Medulla oblongata (tissue), 1 donor: ENCODE measurements at regions not wholly inside any gene's neighbourhood (a gene's known extent, or its start where the extent isn't known, plus 50 kb on each side); places are given as distances from the start of the nearest gene placed in this dataset.

ENCODE experiments used
- DNase-seq: peaks from one replicate; pipeline ENCODE4 v3.0.0-alpha.2; 2015; ENCODE audit errors: extremely low spot score

DNA sequence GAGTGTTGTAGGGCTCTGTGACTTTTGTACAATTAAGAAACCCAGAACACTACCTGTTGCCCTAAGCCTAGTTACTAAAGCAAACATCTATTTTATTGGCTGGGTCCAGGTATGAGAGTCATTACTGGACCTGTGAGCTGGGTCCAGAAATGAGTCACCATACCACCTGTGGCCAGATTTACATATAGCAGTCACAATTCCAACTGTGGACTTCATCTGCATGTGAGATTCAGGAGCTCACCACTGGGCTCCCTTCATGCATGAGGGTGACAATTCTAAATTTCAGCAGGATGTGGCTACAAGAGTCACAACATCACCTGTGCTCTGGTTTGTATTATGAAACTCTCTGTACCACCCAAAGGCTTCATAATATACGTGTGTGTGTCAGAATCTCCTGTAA lies 2038.0 kb downstream of the TP53TG3F start:
- DNase-seq: no peak

DNA sequence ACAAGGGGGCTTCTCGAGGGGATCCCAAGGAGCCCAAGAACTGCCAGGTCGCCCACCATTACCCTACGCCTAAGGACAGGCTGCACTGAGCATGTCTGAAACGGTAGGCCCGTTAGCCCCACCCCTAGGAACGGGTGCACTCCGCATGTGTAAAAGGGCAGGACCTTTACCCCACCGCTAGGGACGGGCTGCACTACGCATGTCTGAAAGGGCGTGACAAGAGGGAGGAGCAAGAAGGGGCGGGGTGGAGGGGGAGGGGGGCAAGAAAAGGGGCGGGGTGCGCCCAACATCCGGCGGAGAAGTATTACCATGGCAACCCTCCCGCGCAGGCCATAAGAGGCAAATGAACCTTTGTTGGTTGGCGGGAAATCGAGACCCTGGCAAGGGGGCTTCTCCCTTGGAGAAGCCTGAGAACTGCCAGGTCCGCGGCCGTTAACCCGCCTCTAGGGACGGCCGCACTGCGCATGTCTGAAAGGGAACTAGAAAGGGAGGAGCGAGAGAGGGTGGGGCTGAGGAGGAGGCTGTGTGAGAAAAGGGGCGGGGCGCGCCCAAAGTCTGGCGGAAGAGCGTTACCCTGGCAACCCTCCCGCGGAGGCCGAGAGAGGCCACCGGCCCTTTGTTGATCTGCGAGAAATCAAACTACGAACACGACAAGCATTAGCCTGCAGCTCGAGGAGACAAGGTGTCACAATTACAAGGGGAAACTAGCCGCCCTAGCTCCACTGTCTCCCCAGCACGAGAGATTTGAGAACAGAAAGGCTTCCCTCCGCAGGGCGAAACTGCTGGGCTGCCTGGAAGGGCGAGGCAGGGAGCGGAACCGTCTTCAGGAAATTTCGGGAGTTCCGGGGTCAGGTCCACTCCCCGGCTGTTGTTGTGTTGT lies 2046.8 kb downstream of the TP53TG3F start:
- DNase-seq: no peak

DNA sequence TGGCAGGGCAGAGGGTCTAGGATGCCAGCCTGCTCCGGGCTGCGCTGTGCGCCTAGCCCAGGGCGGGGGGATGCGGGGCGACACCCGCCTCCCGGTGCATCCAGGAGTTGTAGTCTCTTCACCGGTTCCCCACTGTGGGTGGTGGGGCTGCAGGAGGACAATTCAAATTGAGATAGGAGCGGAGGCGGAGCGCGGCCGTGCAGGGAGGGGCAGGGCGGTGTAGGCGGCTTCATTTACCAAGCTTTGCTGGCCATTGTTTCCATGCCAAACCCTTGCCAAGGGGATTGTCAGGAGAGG lies 2047.4 kb downstream of the TP53TG3F start:
- DNase-seq: no peak

DNA sequence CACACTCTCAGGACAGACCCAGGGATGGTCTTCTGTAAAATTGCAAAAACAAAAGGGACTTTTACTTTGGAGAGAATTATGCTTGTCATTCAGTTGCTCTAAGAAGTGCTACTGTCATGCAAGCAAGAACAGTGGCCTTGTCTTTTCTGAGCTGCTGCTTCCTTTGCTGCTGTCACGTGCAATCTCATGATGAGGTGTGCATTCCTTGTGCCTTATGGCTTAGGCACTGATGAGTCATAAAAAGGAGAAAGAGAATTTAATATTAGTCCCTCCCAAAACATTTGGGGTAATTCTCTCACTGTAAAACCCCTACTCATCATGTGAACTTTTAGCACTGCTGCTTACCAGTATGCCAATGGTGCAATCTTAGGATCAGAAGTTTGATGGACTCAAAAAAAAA lies 2051.3 kb downstream of the TP53TG3F start:
- DNase-seq: no peak

DNA sequence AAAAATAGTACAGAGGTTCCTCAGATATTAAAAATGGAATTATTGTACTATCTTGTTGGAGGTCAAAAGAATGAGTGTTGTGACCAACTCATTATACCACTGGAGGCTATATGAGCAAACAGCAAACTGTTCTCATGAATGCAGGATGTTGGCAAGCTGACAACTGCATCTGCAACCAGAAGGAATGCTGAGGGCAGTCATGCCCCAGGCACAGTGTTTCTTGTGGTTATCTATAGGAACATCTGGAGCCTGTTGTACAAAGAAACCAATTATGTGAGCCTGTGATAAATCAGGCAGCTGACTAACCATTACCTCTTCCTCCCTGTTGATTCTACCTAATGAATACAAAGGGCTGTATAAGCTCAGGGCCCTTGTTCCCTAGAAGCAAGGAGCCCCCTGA lies 2057.1 kb downstream of the TP53TG3F start:
- no peak for DNase-seq

DNA sequence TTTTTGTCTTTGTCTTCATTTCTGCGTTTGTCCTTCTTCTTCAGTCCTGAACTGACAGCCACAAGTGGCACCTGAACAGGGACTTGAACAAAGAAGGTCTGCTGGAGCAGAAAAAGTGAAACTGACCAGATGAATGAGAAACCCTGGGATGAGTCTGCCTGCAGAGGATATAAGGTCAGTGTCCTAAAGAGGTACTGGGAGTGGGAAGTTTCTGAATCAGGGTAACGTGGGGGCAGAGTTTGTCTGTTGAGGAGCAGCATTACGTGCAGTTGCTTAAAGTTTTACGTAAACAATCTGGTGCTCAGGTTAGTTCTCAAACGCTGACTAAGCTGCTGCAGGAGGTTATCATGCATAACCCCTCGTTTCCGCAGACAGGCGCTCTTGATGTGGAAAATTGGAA lies 2057.6 kb downstream of the TP53TG3F start:
- DNase-seq: no peak

DNA sequence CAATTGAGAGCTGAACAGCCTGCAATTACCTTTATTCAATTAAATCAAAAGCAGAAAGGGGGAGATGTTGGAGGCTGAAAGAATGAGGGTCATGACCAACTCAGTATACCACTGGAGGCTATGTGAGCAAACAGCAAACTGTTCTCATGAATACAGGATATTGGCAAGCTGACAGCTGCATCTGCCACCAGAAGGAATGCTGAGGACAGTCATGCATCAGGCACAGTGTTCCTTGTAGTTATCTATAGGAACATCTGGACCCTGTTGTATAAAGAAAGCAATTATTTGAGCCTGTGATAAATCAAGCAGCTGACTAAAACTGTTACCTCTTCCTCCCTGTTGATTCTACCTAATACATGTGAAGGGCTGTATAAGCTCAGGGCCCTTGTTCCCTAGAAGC lies 2064.6 kb downstream of the TP53TG3F start:
- DNase-seq: peak; percentile 7

DNA sequence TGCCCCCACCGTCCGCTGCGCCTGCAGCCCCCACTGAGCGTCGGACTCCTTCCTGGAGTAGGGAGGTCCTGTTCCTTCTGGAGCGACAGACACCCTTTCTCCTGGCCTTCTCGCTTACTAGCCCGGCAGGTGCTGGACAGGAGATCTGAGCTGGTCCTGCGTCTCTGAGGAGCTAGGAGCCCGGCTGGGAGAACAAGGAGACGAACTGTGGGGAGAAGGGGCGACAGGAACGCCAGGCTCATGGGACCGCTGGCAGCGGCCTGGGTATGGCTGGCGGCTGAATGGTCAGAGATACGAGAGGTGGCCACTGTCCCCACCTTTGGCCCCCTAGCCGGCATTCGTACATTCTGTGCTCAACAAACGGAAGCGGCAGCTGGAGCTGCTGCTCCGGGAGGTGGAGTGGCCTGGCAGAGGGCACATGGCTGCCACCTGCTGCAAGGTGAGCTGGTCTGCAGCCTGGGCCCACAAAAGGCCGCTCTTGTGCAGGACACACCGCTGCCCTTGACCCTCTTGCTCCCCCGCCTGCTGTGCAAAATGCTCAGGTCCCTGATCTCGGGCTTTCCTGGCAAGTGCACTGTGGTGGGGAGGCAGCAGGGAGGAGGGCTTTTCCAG lies 2066.7 kb downstream of the TP53TG3F start:
- DNase-seq: no peak

DNA sequence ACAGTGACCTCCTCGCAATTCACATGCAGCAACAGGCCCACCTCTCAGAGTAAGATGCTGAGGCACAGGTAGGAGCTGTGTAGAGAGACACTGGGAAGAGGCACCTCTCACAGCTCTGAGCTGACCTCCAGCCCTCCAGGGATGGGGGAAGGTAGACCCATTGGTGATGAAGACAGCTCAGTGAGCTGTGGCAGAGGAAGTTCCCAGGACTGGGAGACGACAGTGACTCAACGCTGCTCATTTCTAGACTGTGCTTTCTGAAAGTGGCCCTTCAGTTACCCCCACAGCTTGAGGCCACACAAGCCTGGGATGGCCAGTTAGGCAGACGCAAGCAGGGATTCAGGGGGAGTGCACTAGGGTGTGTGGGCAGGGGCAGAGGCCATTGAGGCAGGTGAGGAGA lies 2073.2 kb downstream of the TP53TG3F start:
- DNase-seq: no peak

DNA sequence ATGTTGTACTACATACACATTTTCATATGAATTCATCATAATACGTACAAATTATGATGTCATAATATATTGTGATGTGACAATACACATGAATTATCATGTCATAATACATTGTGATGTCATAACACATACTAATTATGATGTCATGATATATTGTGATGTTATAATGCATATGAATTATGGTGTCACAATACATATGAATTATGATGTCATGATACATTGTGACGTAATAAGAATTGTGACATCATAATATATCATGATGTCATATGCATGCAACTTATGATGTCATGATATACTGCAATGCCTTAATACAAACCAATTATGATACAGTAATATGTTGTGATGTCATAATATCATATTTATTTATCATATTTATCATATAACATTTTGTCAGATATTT lies 2074.3 kb downstream of the TP53TG3F start:
- no peak for DNase-seq

DNA sequence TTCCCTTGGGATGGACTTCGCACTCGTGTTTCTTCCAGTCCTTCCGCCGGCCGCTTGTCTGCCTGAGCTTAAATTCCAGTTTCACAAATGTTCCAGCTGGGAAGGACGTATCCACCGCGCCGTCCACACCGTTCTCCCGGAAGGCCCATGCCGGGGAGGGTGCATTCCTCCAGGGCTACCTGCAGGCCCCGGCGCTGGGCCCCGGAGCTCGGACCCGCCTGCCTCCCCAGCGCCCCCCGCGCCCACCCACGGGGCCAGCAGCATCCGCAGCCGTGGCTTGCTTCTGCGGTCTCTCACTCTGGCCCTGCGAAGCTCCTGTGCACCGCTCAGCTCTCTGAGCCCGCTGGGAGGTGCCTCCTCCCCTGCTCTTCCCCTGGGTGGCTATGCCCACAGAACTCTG lies 2084.1 kb downstream of the TP53TG3F start:
- DNase-seq: no peak

DNA sequence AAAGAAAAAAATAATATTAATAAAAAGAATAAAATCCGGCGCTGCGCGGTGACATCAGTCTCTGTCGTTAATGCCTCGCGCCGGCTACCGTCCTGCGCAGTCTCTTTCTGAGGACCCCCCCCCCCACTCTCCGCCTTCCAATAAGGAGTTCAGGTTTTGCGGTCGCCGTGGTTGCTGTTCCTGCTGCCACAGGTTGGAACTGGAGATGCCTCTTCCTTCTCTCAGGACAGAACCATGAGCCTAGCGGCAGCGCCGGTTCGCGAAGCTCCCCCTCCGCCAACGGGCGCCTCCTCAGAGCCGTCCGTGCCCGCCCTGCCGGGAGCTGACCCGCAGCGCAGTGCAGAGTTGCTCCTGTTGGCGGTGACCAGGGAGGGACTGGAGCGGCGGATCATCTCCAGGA lies 2093.4 kb downstream of the TP53TG3F start:
- no peak for DNase-seq

DNA sequence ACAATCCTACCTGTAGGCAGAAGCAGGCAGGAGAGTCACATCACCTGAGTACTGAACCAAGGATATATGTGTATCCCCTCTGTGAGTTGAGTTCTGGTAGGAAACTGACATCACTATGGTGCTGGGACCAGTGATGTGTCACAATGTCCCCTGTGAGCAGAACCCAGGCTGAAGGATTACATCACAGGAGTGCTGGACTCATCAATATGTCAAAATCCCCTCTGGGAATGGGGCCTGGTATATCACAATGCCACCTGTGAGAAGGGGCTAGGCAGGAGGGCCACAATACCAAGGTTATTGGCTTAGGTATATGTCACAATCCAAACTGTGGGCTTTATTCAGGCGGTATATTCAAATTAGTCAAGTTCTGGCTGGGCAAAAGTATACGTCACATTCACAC lies 2098.3 kb downstream of the TP53TG3F start:
- DNase-seq: no peak

DNA sequence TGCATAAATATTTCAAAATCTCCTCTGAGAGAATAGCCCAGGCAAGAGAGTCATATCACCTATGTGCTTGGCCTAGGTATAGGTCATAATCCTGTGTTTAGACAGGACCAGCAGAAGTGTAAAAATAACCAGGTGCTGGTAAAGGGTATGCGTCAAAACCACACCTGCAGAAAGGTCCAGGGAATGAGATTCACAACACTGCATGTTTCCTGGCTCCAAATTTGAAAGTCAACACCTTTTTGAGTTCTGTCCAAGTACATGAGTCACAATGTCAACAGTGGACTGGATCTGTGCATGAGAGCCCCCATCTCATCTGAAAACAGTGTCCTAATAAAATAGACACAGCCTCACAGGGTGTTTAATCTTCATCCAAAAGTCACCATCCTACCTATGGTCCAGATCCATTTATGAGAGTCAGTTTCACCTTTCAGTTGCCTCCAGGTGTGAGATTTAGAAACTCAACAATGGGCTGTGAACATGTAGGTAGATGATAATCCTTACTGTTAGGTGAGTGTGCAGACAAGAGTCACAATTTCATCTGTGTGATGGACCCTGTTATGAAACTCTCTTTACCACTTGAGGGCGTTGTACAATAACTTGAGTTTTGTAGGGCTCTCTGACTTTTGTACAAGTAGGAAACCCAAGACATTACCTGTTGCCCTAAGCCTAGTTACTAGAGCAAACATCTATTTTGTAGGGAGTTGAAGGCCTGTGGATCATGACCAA lies 2100.7 kb downstream of the TP53TG3F start:
- DNase-seq: no peak

DNA sequence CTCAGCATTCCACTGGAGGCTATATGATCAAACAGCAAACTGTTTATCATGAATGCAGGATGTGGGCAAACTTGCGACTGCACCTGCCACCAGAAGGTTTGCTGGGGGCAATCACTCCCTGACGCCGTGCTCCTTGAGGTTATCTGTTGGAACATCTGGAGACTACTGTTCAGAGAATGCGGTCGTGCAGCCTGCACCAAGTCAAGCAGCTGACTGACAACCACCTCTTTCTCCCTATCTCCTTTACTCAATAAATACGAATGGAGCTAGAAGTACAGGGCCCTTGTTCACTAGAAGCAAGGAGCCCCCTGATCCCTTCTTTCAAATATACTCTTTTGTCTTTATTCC lies 2101.2 kb downstream of the TP53TG3F start:
- DNase-seq: no peak

DNA sequence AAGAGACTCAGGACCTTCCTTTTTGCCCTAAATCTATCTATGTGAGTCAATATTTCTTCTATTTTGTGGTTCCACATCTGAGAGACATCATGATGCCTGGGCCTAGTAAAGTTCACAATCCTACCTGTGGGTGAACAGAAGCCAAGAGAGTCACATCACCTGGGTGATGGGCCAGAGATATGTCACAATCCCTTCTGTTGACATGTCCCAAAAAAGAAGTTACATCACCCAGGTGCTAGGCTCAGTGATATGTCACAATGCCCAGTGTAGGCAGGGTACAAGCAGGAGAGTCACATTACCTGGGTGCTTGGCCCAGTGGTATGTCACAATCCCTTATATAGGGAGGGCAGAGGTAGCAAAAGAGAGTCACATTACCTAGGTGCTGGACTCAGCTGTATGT lies 2101.9 kb downstream of the TP53TG3F start:
- no peak for DNase-seq

DNA sequence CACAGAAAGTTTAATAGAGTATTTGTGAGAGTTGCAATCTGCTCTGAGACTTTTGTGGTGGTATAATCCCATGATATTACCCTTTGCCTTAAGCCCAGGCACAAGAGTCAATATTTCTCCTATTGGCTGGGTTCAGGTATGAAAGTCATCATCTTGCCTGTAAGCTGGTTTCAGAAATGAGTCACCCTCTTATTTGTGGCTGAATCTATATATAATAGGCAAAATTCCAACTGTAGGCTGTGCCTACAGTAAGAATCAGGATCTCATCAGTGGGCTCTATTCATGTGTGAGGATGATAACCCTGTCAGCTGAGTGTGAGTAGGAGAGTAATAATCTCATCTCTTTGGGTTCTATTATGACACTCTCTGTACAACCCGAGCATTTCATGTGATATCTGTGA lies 2103.1 kb downstream of the TP53TG3F start:
- DNase-seq: no peak

DNA sequence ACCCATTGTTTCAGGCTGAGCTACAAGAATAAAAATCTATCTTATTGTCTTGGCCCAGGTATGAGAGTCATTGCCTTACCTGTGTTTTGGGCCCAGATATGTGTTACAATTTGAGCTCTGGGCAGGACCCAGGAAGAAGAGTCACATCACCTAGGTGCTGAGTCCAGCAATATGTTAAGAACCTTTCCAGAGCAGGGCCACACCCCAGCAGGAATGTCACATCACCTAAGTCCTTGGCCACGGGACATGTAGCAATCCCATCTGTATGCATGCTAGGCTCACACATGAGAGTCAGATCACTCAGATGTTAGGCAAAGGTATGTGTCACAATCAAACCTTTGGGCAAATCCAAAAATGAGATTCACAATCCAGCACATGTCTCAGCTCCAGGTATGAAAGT lies 2103.5 kb downstream of the TP53TG3F start:
- DNase-seq: no peak

DNA sequence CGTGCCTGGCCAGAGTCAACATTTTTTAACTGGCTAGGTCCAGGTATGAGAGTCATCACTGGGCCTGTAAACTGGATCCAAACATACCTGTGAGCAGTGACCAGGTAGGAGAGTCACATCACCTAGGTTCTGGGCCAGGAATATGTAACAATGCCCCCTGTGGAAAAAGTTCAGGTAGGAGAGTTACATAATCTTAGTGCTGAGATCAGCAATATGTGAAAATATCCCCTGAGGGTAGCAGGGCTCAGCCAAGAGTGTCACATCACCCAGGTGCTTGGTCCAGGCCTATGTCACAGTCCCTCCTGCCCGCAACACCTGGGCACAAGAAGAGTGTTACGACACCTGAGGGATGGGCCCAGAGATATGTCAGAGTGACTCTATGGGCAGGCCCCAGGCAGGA lies 2104.7 kb downstream of the TP53TG3F start:
- DNase-seq: no peak

DNA sequence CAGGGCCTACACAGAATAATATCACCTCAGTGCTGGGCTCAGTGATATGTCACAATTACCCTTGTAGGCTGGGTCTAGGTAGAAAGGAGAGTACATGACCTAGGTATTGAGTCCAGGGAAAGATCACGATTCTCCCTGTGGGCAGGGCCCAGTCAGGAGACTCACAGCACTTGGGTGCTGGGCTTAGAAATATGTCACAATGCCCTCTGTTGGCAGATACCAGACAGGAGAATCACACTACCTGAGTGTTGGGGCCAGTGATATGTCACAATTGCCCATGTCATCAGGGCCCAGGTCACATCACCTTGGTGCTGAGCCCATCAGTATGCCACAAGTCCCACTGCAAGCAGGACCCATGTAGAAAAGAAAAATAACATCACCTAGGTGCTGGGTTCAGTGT lies 2105.5 kb downstream of the TP53TG3F start:
- DNase-seq: no peak

DNA sequence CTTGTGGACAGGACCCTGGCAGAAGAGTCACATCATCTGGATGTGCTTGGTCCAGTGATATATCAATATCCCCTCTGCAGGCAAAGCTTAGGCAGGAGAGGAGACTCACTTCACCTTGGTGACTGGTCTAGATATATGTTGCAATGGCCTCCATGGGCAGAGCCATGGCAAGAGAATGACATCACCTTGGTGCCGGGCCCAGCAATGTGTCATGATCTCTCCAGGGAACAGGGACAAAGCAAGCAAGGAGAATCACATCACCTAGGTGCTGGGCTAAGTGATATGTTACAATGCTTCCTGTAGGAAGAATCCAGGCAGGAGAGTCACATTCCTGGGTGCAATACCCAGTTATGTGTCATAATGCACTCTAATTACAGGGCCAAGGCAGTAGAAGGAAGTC lies 2106.2 kb downstream of the TP53TG3F start:
- DNase-seq: no peak

DNA sequence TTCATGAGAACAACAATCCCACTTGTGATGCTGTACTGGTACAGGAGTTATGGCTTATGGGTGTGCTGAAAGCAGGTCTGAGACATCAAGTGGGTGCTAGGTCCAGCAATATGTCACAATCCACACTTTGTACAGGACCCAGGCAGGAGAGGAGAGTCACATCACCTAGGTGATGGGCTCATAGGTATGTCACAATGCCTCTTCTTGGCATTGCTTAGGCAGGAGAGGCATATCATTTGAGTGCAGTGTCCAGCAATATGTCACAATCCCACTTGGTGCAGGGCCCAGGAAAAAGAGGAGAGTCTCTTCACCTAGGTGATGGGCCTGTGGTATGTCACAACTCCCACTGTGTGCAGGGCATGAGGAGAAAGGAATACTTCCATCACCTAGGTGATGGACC lies 2110.0 kb downstream of the TP53TG3F start:
- no peak for DNase-seq

DNA sequence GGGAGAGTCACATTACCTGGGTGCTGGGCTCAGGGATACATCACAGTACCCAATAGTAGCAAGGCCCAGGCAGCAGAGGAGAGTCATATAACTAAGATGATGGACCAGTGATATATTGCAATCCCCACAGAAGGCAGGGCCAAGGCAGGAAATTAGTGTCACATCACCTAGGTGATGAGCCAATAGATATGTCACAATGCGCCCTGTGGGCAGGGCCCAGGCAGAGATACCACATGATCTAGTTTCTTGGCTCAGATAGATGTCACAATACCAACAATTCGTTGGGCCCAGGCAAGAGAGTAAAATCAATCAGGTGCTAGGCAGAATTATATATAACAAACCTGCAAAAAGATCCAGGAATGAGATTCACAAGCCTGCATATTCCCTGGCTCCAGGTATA lies 2111.5 kb downstream of the TP53TG3F start:
- no peak for DNase-seq
